Activated CD8-positive, alpha-beta memory T cell treated with anti-CD3 and anti-CD28 coated beads, Interleukin-2, amount 50 U/mL, for 1 hour (primary cell): ENCODE measurements at regions not wholly inside any gene's neighbourhood (a gene's known extent, or its start where the extent isn't known, plus 50 kb on each side); places are given as distances from the start of the nearest gene placed in this dataset.
"Not testable (repeated sequence)": the region's sequence is repeated elsewhere in the genome, so short reads cannot be mapped to it uniquely, and the experiment has no call there.

Source experiments
- DNase-seq: peaks from one replicate; pipeline ENCODE4 v3.0.0-alpha.2; 2020; ENCODE audit errors: extremely low read depth

- no peak for DNase-seq
Measured at GRCh38 chr2:195537811-195538210, 119.2 kb upstream of the SLC39A10 start.

GRCh38 chr2:195536906-195537305, 120.1 kb upstream of the SLC39A10 start:
- no peak for DNase-seq

GRCh38 chr2:195535911-195536522, 121.0 kb upstream of the SLC39A10 start:
- DNase-seq = no peak

GRCh38 chr2:195534971-195535370, 122.1 kb upstream of the SLC39A10 start:
- no peak for DNase-seq

GRCh38 chr2:195533771-195534642, 123.0 kb upstream of the SLC39A10 start:
- DNase-seq = peak; percentile 26

DNA sequence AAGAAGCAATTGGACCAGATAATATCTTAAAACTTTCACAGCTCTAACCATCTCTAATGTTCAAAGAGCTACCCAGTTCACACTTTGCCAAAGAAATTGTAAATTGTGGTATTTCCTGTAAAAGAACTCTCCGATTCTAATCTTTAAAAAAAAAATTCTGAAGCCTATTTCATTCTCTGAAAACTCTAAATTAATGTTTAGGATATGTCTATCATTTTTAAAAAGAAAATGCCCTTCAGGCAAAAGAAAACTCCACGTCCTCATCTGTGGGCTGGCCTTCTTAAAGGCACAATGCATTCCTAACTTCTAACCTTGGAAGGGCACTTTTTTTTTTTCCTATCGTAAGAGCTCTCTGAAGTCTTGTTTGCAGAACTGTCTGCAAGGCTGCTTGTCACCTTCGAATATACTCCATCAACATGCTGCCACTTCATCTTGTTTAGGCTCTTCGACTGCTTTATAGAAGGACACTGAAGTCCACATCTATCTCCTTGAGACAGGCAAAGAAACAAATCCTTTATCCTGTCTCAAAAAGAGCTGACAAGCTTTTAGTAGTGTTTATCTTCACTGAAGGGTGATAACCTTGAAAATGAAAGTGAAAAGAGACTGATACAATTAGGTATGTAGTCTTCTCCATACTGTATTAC, 124.3 kb upstream of the SLC39A10 start:
- DNase-seq = no peak

DNA sequence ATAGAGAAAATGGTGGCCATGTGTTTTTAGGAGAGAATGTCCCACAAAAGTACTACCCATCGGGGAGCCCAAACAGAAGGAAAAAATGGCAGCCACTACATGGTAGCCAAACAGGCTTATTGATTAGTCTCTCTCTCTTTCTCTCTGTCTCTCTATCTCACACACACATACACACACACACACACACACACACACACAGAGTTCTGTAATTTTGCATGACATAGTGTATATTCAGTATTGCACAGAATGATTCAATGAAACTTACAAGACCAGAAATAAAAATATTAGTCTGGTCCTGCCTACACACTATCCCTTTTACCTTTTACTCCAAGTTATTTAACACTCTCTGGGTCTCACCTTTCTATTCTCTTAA, 124.8 kb upstream of the SLC39A10 start:
- no peak for DNase-seq

DNA sequence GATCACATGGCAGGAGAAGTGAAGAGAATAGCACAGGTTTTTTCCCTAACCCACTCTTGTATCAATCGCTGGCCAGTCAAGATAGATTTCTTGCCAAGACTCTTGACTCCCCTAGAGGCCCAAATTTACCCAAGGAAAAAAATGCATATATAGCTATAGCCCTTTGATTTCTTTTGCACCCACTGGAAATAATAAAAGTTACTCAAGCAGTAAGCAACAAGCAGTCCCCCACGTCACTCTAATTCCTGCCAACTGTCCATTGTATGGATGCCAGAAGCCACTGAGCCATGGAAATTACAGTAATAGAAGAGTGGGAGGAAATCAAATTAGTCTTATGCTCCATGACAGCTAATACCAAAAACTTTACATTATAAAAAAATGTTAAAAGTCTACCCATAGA, 125.3 kb upstream of the SLC39A10 start:
- no peak for DNase-seq

DNA sequence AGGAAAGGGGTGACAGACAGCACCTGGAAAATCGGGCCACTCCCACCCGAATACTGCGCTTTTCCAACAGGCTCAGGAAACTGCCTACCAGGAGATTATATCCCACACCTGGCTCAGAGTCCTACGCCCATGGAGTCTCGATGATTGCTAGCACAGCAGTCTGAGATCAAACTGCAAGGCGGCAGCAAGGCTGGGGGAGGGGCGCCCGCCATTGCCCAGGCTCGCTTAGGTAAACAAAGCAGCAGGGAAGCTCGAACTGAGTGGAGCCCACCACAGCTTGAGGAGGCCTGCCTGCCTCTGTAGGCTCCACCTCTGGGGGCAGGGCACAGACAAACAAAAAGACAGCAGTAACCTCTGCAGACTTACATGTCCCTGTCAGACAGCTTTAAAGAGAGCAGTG, 133.8 kb upstream of the SLC39A10 start:
- not testable (repeated sequence) for DNase-seq

DNA sequence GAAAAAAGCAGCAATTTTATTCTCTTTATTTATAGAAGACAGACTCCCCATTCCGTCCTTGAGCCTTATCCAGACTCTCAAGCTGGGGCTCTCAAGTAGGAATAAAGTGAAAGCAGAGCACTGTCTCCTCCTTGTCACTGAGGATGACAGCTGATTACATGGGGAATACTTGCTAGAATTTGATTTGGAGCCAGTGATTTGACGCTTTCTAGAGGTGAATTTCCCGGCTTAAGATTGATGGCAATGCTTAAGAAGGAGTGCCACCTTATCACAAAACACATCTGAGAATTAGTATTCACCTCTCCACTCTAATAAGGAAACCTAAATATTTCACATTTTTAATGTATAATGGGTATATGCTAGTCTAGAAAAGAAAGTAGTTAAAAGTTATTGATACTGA, 135.4 kb upstream of the SLC39A10 start:
- no peak for DNase-seq

DNA sequence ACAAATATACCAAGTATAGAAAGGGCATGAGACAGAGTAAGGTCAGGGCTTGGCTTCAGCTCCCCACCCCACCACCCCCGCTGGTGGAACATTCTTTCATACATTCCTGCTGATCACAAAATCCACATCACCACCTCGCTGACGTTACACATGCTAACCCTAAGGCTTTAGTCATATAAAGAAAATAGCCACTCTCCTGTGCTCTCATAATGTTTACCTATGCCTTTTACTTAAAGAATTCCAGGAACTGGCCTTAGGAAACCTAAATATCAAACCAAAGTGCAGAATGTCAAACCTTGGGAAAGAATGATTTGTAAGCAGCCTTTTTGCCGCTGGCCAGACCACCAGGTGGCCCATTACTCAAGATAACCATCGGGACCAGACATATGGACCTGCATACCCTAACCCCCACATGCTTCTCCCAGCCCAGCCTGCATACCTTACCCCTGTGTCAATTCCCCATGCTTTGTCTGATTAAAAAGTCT, 136.3 kb upstream of the SLC39A10 start:
- no peak for DNase-seq

DNA sequence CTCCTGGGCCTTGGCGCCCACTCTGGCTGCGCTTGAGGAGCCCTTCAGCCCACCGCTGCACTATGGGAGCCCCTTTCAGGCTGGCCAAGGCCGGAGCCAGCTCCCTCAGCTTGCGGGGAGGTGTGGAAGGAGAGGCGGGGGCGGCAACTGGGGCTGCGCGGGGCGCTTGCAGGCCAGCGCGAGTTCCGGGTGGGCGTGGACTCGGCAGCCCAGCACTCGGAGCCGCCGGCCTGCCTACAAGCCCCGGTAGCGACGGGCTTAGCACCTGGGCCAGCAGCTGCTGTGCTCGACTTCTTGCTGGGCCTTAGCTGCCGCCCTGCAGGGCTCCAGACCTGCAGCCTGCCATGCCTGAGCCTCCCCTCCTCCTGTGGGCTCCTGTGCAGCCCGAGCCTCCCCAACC, 141.5 kb upstream of the SLC39A10 start:
- DNase-seq = no peak

- no peak for DNase-seq
Measured at GRCh38 chr2:195514365-195514764, 142.7 kb upstream of the SLC39A10 start.

DNA sequence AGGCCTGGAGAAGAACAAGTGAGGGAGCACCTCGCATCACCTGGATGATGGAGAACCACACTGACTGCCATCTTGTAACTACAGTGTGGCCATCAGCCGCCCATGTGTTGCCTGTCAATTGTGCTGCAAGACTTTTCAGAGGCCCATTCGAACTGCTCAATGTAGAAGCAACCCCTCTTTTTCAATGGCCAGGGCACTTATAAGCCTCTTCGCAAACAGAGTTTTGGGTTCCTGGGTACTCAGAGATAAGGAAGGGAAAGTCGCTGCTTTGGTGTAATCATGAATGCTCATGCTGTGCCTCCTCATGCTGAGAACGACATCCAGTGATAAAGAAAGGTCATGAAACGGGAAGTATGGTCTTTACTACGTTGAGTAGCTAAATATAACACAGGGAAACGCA, 143.9 kb upstream of the SLC39A10 start:
- DNase-seq = no peak

GRCh38 chr2:195509551-195509950, 147.5 kb upstream of the SLC39A10 start:
- DNase-seq = no peak

DNA sequence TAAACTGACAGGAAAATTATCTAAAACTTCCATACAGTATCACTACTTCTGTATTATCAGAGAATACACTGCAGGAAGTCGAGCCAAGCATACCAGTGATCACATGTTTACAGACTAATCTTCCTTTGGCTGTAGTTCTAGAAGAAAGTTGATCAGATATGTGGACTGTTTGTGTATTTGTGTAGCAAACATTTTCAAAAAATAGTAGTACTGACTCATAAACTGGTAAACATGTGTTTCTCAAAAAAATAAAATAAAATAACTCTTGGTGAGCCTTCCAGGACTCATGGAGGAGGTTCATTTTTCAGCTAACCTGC, 148.9 kb upstream of the SLC39A10 start:
- no peak for DNase-seq

- no peak for DNase-seq
Measured at GRCh38 chr2:195507447-195508138, 149.4 kb upstream of the SLC39A10 start.

DNA sequence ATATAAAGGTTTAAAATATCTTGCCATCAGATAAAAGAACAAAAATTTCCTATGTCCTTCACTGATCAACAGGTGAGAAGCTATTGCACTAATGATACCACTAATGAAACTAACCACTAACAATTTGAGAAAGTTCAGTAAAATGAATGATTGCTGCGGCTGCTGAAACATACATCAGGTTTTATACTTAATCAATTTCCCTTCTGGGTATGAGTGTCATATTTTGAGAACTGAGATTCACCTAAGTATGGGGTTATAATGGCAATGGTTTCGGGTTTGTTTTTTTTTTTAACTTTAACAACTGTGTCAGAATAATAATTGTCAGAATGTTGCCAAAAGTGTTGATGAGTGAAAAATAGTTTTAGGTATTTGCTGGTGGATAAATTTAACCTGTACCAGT, 151.3 kb upstream of the SLC39A10 start:
- no peak for DNase-seq

DNA sequence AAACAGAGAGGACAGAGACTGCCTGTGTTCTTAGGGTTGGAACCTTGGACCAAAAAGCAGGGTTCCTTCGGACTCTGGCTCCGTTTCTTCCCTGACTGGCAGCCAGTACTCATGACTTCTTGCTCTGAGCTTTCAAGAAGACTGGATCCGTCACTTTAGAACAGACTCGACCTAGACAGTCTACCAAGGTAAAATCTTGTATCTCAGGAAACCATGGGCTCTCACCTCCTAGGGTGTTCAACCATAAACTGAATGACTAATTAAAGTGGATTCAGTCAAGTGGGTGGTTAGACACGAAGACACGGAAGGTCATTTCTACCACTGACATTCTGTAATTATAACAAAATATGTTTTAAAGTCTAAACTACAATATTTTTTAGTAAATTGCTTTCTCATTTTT, 153.8 kb upstream of the SLC39A10 start:
- DNase-seq = no peak

DNA sequence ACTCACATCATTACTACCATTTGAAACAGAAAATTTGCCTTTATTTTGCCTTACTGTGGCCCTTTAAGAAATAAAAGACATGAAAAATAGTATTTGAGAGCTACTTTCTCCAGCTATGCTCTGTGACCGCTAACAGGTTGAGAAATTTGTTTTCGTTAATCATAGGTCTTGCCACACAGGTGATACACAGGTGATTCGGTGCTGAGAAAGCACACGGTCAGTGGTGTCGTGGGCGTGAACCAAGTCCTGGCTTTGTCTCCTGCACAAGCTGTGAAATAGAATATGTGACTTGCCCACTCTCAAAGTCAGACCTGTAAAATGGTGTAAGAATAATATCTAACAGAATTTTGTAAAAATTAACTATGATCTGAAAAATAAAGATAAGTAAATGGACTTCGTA, 155.3 kb upstream of the SLC39A10 start:
- no peak for DNase-seq

DNA sequence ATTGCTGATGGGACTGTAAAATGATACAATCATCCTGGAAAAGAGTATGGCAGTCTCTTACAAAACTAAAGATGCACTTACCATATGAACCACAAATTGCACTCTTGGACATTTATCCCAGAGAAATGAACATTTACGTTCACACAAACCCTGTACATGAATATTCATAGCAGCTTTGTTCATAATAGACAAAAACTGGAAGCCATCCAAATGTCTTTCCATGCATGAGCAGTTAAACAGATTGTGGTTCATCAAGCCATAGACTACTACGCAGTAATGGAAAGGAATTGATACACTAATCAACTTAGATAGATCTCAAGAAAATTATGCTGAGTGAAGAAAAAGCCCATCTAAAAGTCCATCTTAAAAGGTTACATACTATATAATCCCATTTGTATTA, 156.1 kb upstream of the SLC39A10 start:
- DNase-seq = no peak

DNA sequence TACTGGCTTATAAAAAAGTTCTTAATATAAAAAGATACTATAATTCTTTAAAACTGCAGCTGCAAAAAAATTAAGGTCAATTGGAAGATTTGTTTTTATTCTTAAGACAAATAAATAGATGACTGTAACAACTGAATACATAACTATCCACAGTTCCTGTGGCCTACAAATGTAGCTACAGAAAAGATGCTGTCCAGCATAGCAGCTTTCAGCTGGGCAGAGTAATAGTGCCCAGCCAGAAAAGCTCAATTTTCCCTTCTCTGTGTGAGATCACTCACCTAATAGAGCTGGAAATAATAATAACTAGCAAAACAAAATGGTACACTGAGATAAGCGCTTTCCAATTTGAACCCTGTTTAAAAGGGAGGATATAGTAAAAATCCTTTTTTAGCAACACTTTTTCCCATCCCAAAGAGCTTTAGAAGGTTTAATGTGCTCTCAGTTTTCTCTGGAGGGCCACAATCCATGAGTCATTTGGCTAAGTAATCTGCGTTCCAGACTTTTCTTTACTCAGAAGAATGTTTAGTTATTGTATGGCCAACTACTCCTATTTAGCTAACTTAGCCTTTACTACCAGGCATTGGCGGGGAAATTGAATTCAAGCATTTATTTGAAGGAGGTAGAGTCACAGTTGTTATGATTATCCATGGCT, 158.1 kb upstream of the SLC39A10 start:
- DNase-seq = no peak
